NT2/D1 (cell line): ENCODE measurements at regions not wholly inside any gene's neighbourhood (a gene's known extent, or its start where the extent isn't known, plus 50 kb on each side); places are given as distances from the start of the nearest gene placed in this dataset.

ENCODE experiments used
- DNase-seq: peaks from one replicate; pipeline ENCODE4 v3.0.0-alpha.2; 2011; ENCODE audit warnings: low read depth, low spot score
- H3K27me3 ChIP-seq: 2 replicates; pipeline ENCODE4 v1.6.0; 2011; ENCODE audit warnings: mild to moderate bottlenecking; ENCODE audit not compliant: insufficient read length, insufficient read depth
- H3K36me3 ChIP-seq: 2 replicates; pipeline ENCODE4 v1.6.1; 2011; ENCODE audit warnings: mild to moderate bottlenecking, low read length, mixed read lengths; ENCODE audit not compliant: insufficient read depth, insufficient read length
- H3K4me1 ChIP-seq: 2 replicates; pipeline ENCODE4 v1.5.1; 2011; ENCODE audit not compliant: insufficient read depth, insufficient read length
- H3K4me3 ChIP-seq: 2 replicates; pipeline ENCODE4 v1.5.1; 2011; ENCODE audit warnings: low read depth; ENCODE audit not compliant: insufficient read length
- H3K9ac ChIP-seq: 2 replicates; pipeline ENCODE4 v1.6.0; 2011; ENCODE audit warnings: low read depth; ENCODE audit not compliant: insufficient read length
- H3K9me3 ChIP-seq: 2 replicates; pipeline ENCODE4 v1.5.1; 2011; ENCODE audit warnings: mild to moderate bottlenecking, low read length; ENCODE audit not compliant: insufficient read depth
- SUZ12 ChIP-seq: IDR thresholded peaks from 2 replicates; pipeline ENCODE4 v1.6.1; 2011; ENCODE audit not compliant: insufficient read length, insufficient read depth; ENCODE audit errors: extremely low read depth
- YY1 ChIP-seq: IDR thresholded peaks from 2 replicates; pipeline ENCODE4 v1.6.1; 2011; ENCODE audit not compliant: insufficient read length, insufficient read depth
- ZNF274 ChIP-seq: IDR thresholded peaks from 2 replicates; pipeline ENCODE4 v1.6.1; 2011; ENCODE audit warnings: mild to moderate bottlenecking, low read depth, low read length

DNA sequence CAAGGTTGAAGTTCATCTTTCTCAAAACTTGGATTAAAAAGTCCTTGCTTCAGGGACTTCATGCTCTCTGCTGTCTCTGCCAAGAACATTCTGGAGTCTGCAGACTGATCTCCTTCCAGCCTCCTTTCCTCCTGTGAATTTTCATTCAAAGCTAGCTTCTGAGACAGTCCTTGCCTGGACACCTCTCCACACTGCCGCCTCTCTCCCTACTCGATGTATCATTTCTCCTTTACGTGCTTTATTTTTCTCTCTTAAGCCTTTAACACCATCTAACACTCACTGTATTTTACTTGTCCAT is 238.8 kb downstream of the COL4A1 start:
- H3K4me1 ChIP-seq = no peaks in the 10 kb centered on the region

DNA sequence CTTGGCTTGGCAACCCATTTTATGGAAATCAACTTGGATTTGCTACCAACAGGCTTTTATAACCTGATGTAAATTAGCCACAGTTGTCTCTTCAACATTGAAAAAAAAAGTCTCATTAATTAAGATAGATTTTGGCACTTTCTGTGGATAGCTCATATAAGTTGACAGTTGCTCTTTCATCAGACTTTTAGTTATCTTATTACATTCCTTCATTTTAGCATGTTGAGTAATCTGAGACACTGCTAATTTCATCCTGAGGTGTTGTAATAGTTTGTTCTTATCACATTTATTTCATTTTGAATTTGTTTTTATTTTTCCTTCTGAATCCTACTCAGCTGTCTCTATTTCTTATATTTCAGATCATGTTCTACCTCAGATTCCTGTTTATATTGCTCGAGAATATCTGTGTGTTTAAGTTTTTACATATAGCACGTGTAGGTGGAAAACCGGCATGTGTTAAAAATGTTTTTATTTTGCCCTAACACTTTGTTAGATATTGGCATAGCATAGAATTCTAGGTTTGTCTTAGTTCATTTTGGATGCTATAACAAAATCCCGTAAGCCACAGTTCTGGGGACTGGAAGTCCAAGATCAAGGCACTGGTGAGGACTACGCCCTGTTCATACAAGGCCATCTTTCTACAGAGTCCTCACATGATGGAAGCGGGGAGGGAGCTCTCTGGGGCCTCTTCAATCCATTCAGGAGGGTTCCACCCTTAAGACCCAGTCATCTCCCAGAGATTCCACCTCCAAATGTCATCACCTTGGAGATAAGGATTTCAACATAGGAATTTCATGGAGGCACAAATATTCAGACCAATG is 239.4 kb downstream of the COL4A1 start:
- Histone ChIP-seq H3K9me3 (no peaks in the 10 kb centered on the region), H3K27me3 (no peaks in the 10 kb centered on the region), H3K9ac (no peak overlapping the region), H3K4me3 (no peak overlapping the region), H3K36me3 (no peaks in the 10 kb centered on the region), H3K4me1 (peaks cover under 1% of the 10 kb centered on the region)
- no peak for TF ChIP-seq YY1
- TF ChIP-seq ZNF274 = no peak
- no peak for TF ChIP-seq SUZ12
- DNase-seq = no peak

More for the DNA sequence above, 238.8 kb downstream of the COL4A1 start:
- Histone ChIP-seq H3K9ac (no peak overlapping the region), H3K27me3 (no peaks in the 10 kb centered on the region), H3K9me3 (no peaks in the 10 kb centered on the region), H3K4me3 (no peak overlapping the region), H3K36me3 (no peaks in the 10 kb centered on the region)
- no peak for TF ChIP-seq ZNF274
- TF ChIP-seq YY1 = no peak
- TF ChIP-seq SUZ12 = no peak
- DNase-seq = no peak

DNA sequence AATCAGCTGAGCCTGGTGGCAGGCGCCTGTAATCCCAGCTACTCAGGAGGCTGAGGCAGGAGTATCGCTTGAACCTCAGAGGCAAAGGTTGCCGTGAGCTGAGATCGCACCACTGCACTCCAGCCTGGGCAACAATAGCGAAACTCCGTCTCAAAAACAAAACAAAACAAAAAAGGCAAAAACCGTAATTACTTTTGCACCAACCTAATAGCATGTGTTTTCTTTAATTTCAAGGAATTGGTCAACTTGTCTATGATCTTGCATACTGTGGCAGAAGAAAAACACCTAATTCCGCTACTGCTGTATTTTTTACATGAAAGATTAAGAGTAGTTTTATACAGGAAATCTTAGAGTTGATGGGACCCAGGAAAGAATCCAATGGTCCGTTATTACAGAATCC is 241.2 kb downstream of the COL4A1 start:
- TF ChIP-seq SUZ12 (no peak), YY1 (no peak), ZNF274 (no peak)
- no peaks in the 10 kb centered on the region for H3K9me3 ChIP-seq
- DNase-seq = no peak
- H3K36me3 ChIP-seq = no peaks in the 10 kb centered on the region
- no peaks in the 10 kb centered on the region for H3K27me3 ChIP-seq
- no peak overlapping the region for H3K4me3 ChIP-seq
- H3K9ac ChIP-seq = no peak overlapping the region
- peaks cover 2% of the 10 kb centered on the region for H3K4me1 ChIP-seq

DNA sequence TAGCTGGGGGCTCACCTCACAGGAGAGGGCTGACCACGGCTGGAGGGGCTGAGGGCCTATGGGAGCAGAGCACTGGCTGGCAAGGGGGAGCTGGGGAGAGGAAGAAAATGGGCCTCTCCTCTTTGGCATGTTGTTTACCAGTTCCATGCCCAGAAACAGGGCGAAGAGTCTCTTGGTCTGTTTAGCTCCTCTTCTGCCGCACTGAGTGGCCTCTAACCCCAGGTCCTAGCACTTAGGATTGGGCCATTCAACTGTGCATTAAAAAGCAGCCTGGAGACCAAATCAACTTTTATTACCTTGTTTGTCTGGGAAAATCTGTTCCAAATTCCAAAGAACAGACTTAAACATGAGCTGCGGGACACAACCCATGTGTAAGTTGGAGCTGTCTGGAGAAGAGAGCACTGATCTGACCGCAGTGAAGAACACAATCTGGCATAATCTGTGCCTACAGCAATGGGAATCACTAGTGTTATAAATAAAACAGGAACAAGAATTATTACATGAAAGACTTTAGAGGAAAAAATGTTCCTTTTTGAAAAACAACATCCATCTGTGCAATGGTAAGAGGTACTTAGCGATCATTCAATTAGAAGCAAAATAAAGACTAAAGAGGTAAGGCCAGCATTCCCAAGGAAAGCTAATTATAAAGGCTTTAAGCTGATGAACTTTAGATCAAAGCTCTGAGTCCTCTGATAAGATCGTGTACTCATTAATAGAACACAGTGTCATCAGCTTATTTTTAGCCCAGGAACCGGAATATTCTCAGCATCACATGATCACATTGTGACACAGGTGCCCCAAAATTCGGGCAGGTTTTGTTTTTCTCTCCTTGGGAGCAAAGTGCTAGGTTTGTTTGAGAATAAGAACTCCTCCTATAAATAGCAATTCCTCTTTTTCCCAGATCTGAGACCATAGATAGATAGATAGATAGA is 243.2 kb downstream of the COL4A1 start:
- no peak overlapping the region for H3K9ac ChIP-seq
- no peak for DNase-seq

DNA sequence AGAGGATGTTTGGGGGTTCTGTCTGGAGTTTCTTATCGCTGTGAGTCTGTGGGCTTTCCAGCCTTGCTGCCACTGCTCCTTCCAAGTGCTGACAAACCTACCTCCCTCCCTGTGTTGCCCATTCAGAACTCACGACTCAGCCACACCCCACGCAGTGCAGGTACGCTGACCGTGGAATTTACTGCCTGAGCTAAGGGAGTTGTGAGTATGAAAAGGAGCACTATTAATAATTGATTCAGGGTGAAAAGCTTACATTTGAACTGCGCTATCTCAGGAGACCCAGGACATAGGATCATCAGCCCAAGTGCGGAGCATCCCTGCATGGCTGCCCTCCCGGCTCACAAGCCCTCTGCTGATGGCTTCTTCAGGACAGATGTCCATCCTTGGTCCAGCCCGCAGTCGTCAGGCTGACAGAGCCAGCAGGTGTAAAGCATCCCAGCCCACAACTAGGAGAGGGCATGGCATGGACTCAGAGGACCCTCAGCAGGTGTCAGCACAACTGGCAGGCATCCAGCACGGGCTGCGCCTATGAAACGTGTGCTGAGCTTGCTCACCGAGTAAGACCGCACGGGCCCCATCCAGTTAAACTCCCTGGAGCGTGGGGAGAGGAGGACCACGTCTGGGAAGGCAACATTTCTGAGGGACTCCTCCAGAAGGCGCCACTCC is 244.0 kb downstream of the COL4A1 start:
- no peak overlapping the region for H3K4me3 ChIP-seq
- no peak for TF ChIP-seq YY1
- no peak for TF ChIP-seq ZNF274
- TF ChIP-seq SUZ12 = no peak
- no peak overlapping the region for H3K9ac ChIP-seq
- H3K9me3 ChIP-seq = no peaks in the 10 kb centered on the region
- H3K4me1 ChIP-seq = peaks cover 2% of the 10 kb centered on the region
- no peak for DNase-seq
- H3K27me3 ChIP-seq = no peaks in the 10 kb centered on the region
- H3K36me3 ChIP-seq = no peaks in the 10 kb centered on the region

More for the DNA sequence above, 243.2 kb downstream of the COL4A1 start:
- Histone ChIP-seq H3K9me3 (no peaks in the 10 kb centered on the region), H3K4me3 (no peak overlapping the region), H3K27me3 (no peaks in the 10 kb centered on the region), H3K4me1 (peaks cover 2% of the 10 kb centered on the region), H3K36me3 (no peaks in the 10 kb centered on the region)
- TF ChIP-seq ZNF274 = no peak
- no peak for TF ChIP-seq YY1
- TF ChIP-seq SUZ12 = no peak

DNA sequence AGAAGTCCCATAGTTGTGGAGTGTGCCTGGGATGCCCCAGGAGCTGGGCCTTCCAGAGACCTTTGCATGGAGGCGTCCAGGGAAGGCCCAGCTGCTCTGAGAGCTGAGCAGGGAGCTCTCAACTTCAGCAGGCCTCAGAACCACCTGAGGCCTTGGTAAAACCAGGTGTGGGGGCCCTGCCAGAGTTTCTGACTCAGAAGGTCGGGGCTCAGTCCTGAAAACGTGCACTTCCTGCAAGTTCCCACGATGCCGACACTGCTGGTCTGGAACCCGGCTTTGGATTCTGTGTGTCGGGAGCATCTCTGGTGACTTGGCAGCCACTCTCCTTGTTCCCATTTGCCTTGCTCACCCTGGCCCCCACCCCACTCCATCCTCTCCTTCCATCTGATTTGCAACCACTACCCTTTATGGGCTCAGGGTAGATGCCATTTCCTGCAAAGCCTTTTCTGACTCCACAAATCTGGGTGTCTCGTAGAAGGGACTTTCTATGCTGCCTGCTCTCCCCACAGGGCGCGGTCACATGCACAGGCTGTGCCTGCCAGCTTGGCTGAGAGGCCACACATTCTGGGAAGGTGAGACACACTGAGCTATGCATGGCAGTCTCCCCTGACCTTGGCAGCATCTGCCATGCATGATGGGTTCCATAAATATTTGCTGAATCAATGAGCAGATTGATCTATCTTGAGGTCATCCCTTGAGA is 244.7 kb downstream of the COL4A1 start:
- peaks cover 2% of the 10 kb centered on the region for H3K4me1 ChIP-seq
- no peak overlapping the region for H3K4me3 ChIP-seq
- no peak for DNase-seq
- no peak overlapping the region for H3K9ac ChIP-seq
- H3K27me3 ChIP-seq = no peaks in the 10 kb centered on the region
- TF ChIP-seq SUZ12 (no peak), ZNF274 (no peak), YY1 (no peak)
- H3K9me3 ChIP-seq = no peaks in the 10 kb centered on the region
- H3K36me3 ChIP-seq = no peaks in the 10 kb centered on the region

DNA sequence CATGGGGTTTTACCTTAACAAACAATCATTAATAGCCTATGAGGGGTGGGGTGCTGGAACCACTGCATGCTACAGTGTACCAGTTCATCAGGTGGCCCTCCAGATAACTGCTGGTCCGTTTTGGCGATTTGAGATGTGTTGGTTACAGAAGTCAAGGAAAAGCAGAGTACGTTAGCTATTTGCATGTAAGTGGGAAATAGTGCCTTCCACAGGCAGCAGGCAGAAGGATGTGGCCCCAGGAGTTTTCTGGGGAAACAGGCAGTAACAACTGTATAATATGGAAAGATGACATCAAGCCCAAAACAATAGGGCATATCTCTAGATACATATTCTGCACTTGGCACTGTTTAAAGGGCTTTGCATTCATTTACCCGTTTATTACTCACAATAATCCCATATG is 245.7 kb downstream of the COL4A1 start:
- Histone ChIP-seq H3K4me3 (no peak overlapping the region), H3K27me3 (no peaks in the 10 kb centered on the region), H3K9me3 (no peaks in the 10 kb centered on the region), H3K9ac (no peak overlapping the region), H3K36me3 (no peaks in the 10 kb centered on the region), H3K4me1 (peaks cover 2% of the 10 kb centered on the region)
- no peak for TF ChIP-seq SUZ12
- no peak for TF ChIP-seq ZNF274
- TF ChIP-seq YY1 = no peak
- no peak for DNase-seq
